ENCODE measurements at regions not wholly inside any gene's neighbourhood (a gene's known extent, or its start where the extent isn't known, plus 50 kb on each side); places are given as distances from the start of the nearest gene placed in this dataset.
"Not testable (repeated sequence)": the region's sequence is repeated elsewhere in the genome, so short reads cannot be mapped to it uniquely, and the experiment has no call there.

- TF ChIP-seq TOX (CRISPR knock-in tag; IDR thresholded peaks at IDR 0.05; ENCODE audit: borderline replicate concordance) (no peak), ZFP3 (CRISPR knock-in tag; IDR thresholded peaks at IDR 0.05) (no peak), PATZ1 (CRISPR knock-in tag; IDR thresholded peaks at IDR 0.05; ENCODE audit: borderline replicate concordance) (no peak), TSHZ2 (CRISPR knock-in tag; IDR thresholded peaks at IDR 0.05) (no peak), ESRRG (CRISPR knock-in tag; IDR thresholded peaks at IDR 0.05) (no peak), RARB (CRISPR knock-in tag; IDR thresholded peaks at IDR 0.05) (no peak), ZNF565 (CRISPR knock-in tag; conservative IDR thresholded peaks at IDR 0.05; ENCODE audit: low read depth) (no peak), ISL1 (CRISPR knock-in tag; IDR thresholded peaks at IDR 0.05) (no peak), CSDC2 (CRISPR knock-in tag; IDR thresholded peaks at IDR 0.05) (no peak), SNAI2 (CRISPR knock-in tag; IDR thresholded peaks at IDR 0.05) (no peak), ARNTL (CRISPR knock-in tag; IDR thresholded peaks at IDR 0.05; ENCODE audit: borderline replicate concordance, low read depth) (no peak), TCF4 (CRISPR knock-in tag; IDR thresholded peaks at IDR 0.05; ENCODE audit: borderline replicate concordance) (no peak), PPARA (CRISPR knock-in tag; IDR thresholded peaks at IDR 0.05; ENCODE audit: borderline replicate concordance) (no peak), ZFP30 (CRISPR knock-in tag; IDR thresholded peaks at IDR 0.05) (no peak)
These were observed 191.3 kb upstream of the KCNJ3 start for GRCh38 chr2:154507186-154507585.

GRCh38 chr2:154518872-154519271 lies 179.6 kb upstream of the KCNJ3 start:
- TF ChIP-seq CREB5 (CRISPR knock-in tag; IDR thresholded peaks at IDR 0.05; ENCODE audit: low read depth) = no peak
- no peak for TF ChIP-seq BACH2 (CRISPR knock-in tag; IDR thresholded peaks at IDR 0.05; ENCODE audit: borderline replicate concordance)
- no peak for ATAC-seq

More at GRCh38 chr2:154507186-154507585, 191.3 kb upstream of the KCNJ3 start:
- no peak for ATAC-seq

GRCh38 chr2:154520951-154521350 lies 177.5 kb upstream of the KCNJ3 start:
- not testable (repeated sequence) for ATAC-seq

GRCh38 chr2:154526234-154526633 lies 172.3 kb upstream of the KCNJ3 start:
- ATAC-seq = no peak
- no peak for TF ChIP-seq CREB5 (CRISPR knock-in tag; IDR thresholded peaks at IDR 0.05; ENCODE audit: low read depth)
- TF ChIP-seq PPARA (CRISPR knock-in tag; IDR thresholded peaks at IDR 0.05; ENCODE audit: borderline replicate concordance) = no peak
- TF ChIP-seq PATZ1 (CRISPR knock-in tag; IDR thresholded peaks at IDR 0.05; ENCODE audit: borderline replicate concordance) = no peak
- TF ChIP-seq ZNF8 (CRISPR knock-in tag; IDR thresholded peaks at IDR 0.05) = no peak
- TF ChIP-seq POU6F1 (CRISPR knock-in tag; IDR thresholded peaks at IDR 0.05; ENCODE audit: borderline replicate concordance, low read depth) = no peak
- no peak for TF ChIP-seq CSDC2 (CRISPR knock-in tag; IDR thresholded peaks at IDR 0.05)
- no peak for TF ChIP-seq ISL1 (CRISPR knock-in tag; IDR thresholded peaks at IDR 0.05)
- TF ChIP-seq OSR1 (CRISPR knock-in tag; IDR thresholded peaks at IDR 0.05) = no peak
- TF ChIP-seq BACH2 (CRISPR knock-in tag; IDR thresholded peaks at IDR 0.05; ENCODE audit: borderline replicate concordance) = no peak
- no peak for TF ChIP-seq ZC3H10 (CRISPR knock-in tag; IDR thresholded peaks at IDR 0.05)
- TF ChIP-seq SNAI2 (CRISPR knock-in tag; IDR thresholded peaks at IDR 0.05) = no peak
- no peak for TF ChIP-seq ZFP30 (CRISPR knock-in tag; IDR thresholded peaks at IDR 0.05)
- TF ChIP-seq TOX (CRISPR knock-in tag; IDR thresholded peaks at IDR 0.05; ENCODE audit: borderline replicate concordance) = no peak
- TF ChIP-seq ESRRG (CRISPR knock-in tag; IDR thresholded peaks at IDR 0.05) = no peak
- TF ChIP-seq ZNF565 (CRISPR knock-in tag; conservative IDR thresholded peaks at IDR 0.05; ENCODE audit: low read depth) = no peak

Measured in SK-N-SH treated with all-trans-retinoic acid at 6 μM for 48 hours (cell line).